ENCODE measurements at regions not wholly inside any gene's neighbourhood (a gene's known extent, or its start where the extent isn't known, plus 50 kb on each side); places are given as distances from the start of the nearest gene placed in this dataset.

DNA sequence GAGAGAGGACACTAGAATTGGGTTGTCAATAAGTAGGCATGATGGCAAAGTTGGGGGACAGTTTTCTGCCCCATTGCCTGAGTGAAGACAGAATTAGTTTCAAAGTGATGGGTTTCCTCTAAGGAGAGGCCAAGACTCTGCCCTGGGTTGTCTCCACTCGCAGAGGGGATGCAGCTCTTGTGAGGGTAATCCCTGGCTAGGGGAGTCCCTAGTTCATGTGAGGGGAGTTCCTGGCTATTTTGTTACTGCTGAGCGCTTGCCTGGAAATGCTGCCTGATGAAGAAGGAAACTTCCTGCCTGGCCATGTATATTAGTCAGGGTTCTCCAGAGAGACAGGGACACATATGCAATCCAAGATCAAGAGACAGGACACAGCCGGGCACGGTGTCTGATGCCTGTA is 501.5 kb downstream of the BCL11A start:
- Histone ChIP-seq H3K4me1 (ENCODE audit: control insufficient read depth in 2 of 2, insufficient read depth in 2 of 2, low read length in 1 of 2) (peaks cover 0 to 2% of the 10 kb centered on the region in 2 donors), H3K27me3 (ENCODE audit: control insufficient read depth in 1 of 2, insufficient read depth in 2 of 2, low read length in 2 of 2) (no peaks in the 10 kb centered on the region), H3K9me3 (ENCODE audit: control insufficient read depth in 2 of 2, insufficient read depth in 1 of 2, low read depth in 1 of 2, low read length in 1 of 2) (no peaks in the 10 kb centered on the region), H3K4me3 (ENCODE audit: low read depth in 1 of 2, low read length in 2 of 2) (no peak overlapping the region), H3K27ac (ENCODE audit: low read depth in 2 of 2, low read length in 1 of 2) (no peak overlapping the region), H3K36me3 (ENCODE audit: control insufficient read depth in 2 of 2, insufficient read depth in 2 of 2, low read length in 1 of 2) (no peaks in the 10 kb centered on the region)
- 95 to 96% methylated on average over 4 of the region's 4 CpGs for WGBS, 2 donors

DNA sequence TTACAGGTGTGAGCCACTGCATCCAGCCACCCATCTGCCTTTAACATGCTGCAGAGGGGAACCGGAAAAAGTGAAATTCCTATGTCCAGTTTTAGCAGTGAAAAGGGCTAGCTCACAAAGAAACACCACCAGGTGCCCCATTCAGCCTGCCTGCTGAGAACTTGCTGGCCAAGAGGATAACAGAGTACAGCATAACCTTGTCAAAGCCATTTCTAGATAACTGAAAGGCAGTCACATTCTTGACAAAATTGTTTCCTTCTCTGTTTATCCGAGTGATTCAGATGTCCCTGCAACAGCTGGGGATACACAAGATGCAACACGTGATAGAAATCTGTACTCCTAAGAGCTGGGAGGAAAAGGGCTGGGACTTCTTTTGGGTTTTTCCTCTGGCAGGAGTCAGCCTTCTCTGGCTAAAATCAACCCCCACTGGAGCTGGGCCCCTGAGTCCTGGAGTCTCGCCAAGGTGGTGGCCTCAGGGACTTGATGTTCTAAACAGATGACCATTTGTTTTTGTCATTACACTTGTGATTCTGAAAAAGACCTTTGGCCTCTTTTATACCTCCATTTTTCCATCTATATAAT is 505.4 kb downstream of the BCL11A start:
- no peaks in the 10 kb centered on the region for H3K36me3 ChIP-seq (ENCODE audit: control insufficient read depth in 2 of 2, insufficient read depth in 2 of 2, low read length in 1 of 2)
- H3K9me3 ChIP-seq (ENCODE audit: control insufficient read depth in 2 of 2, insufficient read depth in 1 of 2, low read depth in 1 of 2, low read length in 1 of 2) = no peaks in the 10 kb centered on the region
- H3K4me1 ChIP-seq (ENCODE audit: control insufficient read depth in 2 of 2, insufficient read depth in 2 of 2, low read length in 1 of 2) = peaks cover 0 to 2% of the 10 kb centered on the region in 2 donors
- no peak overlapping the region for H3K4me3 ChIP-seq (ENCODE audit: low read depth in 1 of 2, low read length in 2 of 2)
- WGBS, 2 donors = 60 to 70% methylated on average over 4 of the region's 4 CpGs
- no peaks in the 10 kb centered on the region for H3K27me3 ChIP-seq (ENCODE audit: control insufficient read depth in 1 of 2, insufficient read depth in 2 of 2, low read length in 2 of 2)
- no peak overlapping the region for H3K27ac ChIP-seq (ENCODE audit: low read depth in 2 of 2, low read length in 1 of 2)

DNA sequence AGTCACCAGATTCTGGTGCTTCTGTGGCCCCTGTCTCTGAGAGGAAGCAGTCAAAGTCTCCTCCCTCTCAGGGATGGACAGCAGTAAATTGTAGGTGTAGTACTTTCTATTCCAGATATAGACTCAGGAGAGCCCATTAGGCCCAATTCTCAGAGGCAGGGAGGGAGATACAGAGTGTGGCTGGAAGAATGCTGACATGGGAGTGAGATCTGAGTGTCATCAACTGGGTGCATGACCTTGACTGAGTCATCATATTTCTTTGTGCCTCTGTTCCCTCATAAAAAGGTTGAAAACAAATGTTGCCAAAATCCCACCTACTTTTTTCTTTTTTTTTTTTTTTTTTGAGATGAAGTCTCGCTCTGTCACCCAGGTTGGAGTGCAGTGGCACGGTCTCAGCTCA is 506.1 kb downstream of the BCL11A start:
- H3K36me3 ChIP-seq (ENCODE audit: control insufficient read depth in 2 of 2, insufficient read depth in 2 of 2, low read length in 1 of 2) = no peaks in the 10 kb centered on the region
- no peaks in the 10 kb centered on the region for H3K9me3 ChIP-seq (ENCODE audit: control insufficient read depth in 2 of 2, insufficient read depth in 1 of 2, low read depth in 1 of 2, low read length in 1 of 2)
- H3K27ac ChIP-seq (ENCODE audit: low read depth in 2 of 2, low read length in 1 of 2) = no peak overlapping the region
- H3K4me3 ChIP-seq (ENCODE audit: low read depth in 1 of 2, low read length in 2 of 2) = no peak overlapping the region
- peaks cover 0 to 2% of the 10 kb centered on the region in 2 donors for H3K4me1 ChIP-seq (ENCODE audit: control insufficient read depth in 2 of 2, insufficient read depth in 2 of 2, low read length in 1 of 2)
- WGBS, 2 donors = 89 to 100% methylated on average over 2 of the region's 2 CpGs
- no peaks in the 10 kb centered on the region for H3K27me3 ChIP-seq (ENCODE audit: control insufficient read depth in 1 of 2, insufficient read depth in 2 of 2, low read length in 2 of 2)

DNA sequence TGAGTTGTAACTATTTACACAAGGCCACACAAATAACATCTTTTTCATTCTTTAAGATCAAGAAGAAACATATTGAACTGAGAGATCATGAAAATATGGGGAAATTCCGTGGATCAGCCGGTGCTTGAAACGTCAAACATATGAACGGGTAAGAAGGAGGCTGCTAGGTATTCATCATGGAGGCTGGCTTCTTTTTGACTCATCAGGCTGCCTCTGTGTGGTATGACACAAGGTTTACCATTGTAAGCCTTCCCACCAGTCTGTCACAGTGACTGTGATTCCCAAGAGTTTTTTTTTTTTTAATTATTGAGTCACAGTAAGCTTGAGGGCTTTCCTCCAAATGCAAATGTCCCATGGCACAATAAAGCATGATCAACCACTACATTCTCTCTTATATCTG is 506.9 kb downstream of the BCL11A start:
- no peaks in the 10 kb centered on the region for H3K9me3 ChIP-seq (ENCODE audit: control insufficient read depth in 2 of 2, insufficient read depth in 1 of 2, low read depth in 1 of 2, low read length in 1 of 2)
- whole genome bisulfite sequencing, 2 donors = 66 to 68% methylated on average over 4 of the region's 4 CpGs
- H3K36me3 ChIP-seq (ENCODE audit: control insufficient read depth in 2 of 2, insufficient read depth in 2 of 2, low read length in 1 of 2) = no peaks in the 10 kb centered on the region
- no peaks in the 10 kb centered on the region for H3K27me3 ChIP-seq (ENCODE audit: control insufficient read depth in 1 of 2, insufficient read depth in 2 of 2, low read length in 2 of 2)
- H3K4me1 ChIP-seq (ENCODE audit: control insufficient read depth in 2 of 2, insufficient read depth in 2 of 2, low read length in 1 of 2) = peaks cover 0 to 2% of the 10 kb centered on the region in 2 donors
- H3K27ac ChIP-seq (ENCODE audit: low read depth in 2 of 2, low read length in 1 of 2) = no peak overlapping the region
- no peak overlapping the region for H3K4me3 ChIP-seq (ENCODE audit: low read depth in 1 of 2, low read length in 2 of 2)

DNA sequence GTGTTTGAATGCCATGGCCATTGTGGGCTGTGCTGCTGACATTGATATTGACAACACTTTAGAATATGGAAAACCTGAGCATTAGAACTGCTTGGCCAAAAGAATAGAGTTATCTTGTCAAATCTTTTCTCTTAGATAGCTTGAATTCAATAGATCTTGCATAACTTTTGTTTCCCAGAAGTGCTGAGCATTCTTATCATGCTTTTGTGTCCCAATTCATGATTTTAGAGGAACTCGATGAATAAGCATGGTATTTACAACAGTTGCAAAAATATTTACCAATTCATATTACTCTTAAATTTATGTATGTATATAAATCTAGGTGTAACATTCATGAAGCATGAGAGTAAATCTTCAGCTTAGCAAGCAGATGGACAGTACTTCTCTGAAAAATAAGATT is 508.0 kb downstream of the BCL11A start:
- H3K36me3 ChIP-seq (ENCODE audit: control insufficient read depth in 2 of 2, insufficient read depth in 2 of 2, low read length in 1 of 2) = no peaks in the 10 kb centered on the region
- H3K9me3 ChIP-seq (ENCODE audit: control insufficient read depth in 2 of 2, insufficient read depth in 1 of 2, low read depth in 1 of 2, low read length in 1 of 2) = no peaks in the 10 kb centered on the region
- peaks cover 0 to 2% of the 10 kb centered on the region in 2 donors for H3K4me1 ChIP-seq (ENCODE audit: control insufficient read depth in 2 of 2, insufficient read depth in 2 of 2, low read length in 1 of 2)
- H3K4me3 ChIP-seq (ENCODE audit: low read depth in 1 of 2, low read length in 2 of 2) = no peak overlapping the region
- H3K27me3 ChIP-seq (ENCODE audit: control insufficient read depth in 1 of 2, insufficient read depth in 2 of 2, low read length in 2 of 2) = no peaks in the 10 kb centered on the region
- WGBS, 2 donors = 81 to 87% methylated on average over 1 of the region's 1 CpG
- H3K27ac ChIP-seq (ENCODE audit: low read depth in 2 of 2, low read length in 1 of 2) = no peak overlapping the region

DNA sequence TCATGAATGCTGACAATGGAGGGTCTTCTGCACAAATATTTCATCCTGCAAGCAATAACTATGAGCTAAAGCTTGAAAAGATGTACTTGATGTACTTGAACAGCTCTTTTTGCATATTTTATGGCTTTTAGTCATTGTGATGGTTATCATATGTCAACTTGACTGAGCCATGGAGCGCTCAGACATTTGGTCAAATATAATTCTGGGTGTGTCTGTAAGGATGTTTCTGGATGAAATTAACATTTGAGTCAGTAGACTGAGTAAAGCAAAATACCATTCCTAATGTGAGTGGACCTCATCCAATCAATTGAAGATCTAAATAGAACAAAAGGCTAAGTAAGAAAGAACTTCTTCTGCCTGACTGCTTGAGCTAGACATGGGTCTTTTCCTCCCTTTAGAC is 509.0 kb downstream of the BCL11A start:
- H3K36me3 ChIP-seq (ENCODE audit: control insufficient read depth in 2 of 2, insufficient read depth in 2 of 2, low read length in 1 of 2) = no peaks in the 10 kb centered on the region
- no peak overlapping the region for H3K4me3 ChIP-seq (ENCODE audit: low read depth in 1 of 2, low read length in 2 of 2)
- H3K27me3 ChIP-seq (ENCODE audit: control insufficient read depth in 1 of 2, insufficient read depth in 2 of 2, low read length in 2 of 2) = no peaks in the 10 kb centered on the region
- H3K27ac ChIP-seq (ENCODE audit: low read depth in 2 of 2, low read length in 1 of 2) = no peak overlapping the region
- WGBS, 2 donors = 81 to 89% methylated on average over 1 of the region's 1 CpG
- H3K9me3 ChIP-seq (ENCODE audit: control insufficient read depth in 2 of 2, insufficient read depth in 1 of 2, low read depth in 1 of 2, low read length in 1 of 2) = no peaks in the 10 kb centered on the region
- H3K4me1 ChIP-seq (ENCODE audit: control insufficient read depth in 2 of 2, insufficient read depth in 2 of 2, low read length in 1 of 2) = peaks cover 0 to 2% of the 10 kb centered on the region in 2 donors

DNA sequence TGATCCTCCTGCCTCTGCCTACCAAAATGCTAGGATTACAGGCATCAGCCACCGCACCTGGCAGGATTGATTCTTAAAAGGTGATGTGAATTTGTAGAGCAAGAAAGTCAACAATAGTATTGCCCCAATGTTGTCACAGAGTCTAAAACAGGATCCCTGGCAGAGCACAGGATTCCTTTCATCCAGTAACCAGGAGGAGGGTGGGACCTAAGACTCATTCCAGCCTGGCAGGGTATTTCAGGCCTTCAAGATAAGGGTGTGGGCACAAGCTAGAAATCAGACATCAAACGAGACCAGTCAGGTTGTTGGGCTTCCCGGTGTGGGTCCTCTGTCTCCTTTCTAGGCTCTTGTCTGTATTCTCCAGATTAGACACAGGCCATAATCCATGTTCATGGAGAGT is 511.4 kb downstream of the BCL11A start:
- no peak overlapping the region for H3K27ac ChIP-seq (ENCODE audit: low read depth in 2 of 2, low read length in 1 of 2)
- H3K27me3 ChIP-seq (ENCODE audit: control insufficient read depth in 1 of 2, insufficient read depth in 2 of 2, low read length in 2 of 2) = no peaks in the 10 kb centered on the region
- no peak overlapping the region for H3K4me3 ChIP-seq (ENCODE audit: low read depth in 1 of 2, low read length in 2 of 2)
- H3K9me3 ChIP-seq (ENCODE audit: control insufficient read depth in 2 of 2, insufficient read depth in 1 of 2, low read depth in 1 of 2, low read length in 1 of 2) = no peaks in the 10 kb centered on the region
- no peaks in the 10 kb centered on the region for H3K36me3 ChIP-seq (ENCODE audit: control insufficient read depth in 2 of 2, insufficient read depth in 2 of 2, low read length in 1 of 2)
- 55 to 69% methylated on average over 3 of the region's 3 CpGs for whole genome bisulfite sequencing, 2 donors
- no peaks in the 10 kb centered on the region for H3K4me1 ChIP-seq (ENCODE audit: control insufficient read depth in 2 of 2, insufficient read depth in 2 of 2, low read length in 1 of 2)

DNA sequence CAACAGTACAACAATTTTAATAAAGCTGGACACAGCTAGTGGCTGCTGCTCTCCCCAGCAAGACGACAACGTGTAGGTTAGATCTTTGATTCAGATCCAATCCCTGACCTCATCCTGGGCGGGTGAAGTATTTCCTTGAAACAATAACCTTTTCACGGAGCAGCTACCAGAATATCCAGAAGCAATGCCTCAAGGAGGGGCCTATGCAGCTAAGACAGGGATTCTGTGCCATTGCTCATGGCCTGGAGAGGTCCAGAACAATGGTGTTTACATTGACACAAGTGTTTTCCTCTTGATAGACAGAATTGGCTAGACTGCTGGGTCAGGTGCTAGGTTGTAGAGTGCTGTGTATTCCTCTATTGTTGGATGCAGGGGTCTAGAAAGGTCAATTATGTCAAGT is 520.1 kb downstream of the BCL11A start:
- Histone ChIP-seq H3K27ac (ENCODE audit: low read depth in 2 of 2, low read length in 1 of 2) (no peak overlapping the region), H3K9me3 (ENCODE audit: control insufficient read depth in 2 of 2, insufficient read depth in 1 of 2, low read depth in 1 of 2, low read length in 1 of 2) (peaks cover 0 to 5% of the 10 kb centered on the region in 2 donors), H3K27me3 (ENCODE audit: control insufficient read depth in 1 of 2, insufficient read depth in 2 of 2, low read length in 2 of 2) (no peaks in the 10 kb centered on the region), H3K4me3 (ENCODE audit: low read depth in 1 of 2, low read length in 2 of 2) (no peak overlapping the region), H3K4me1 (ENCODE audit: control insufficient read depth in 2 of 2, insufficient read depth in 2 of 2, low read length in 1 of 2) (no peaks in the 10 kb centered on the region), H3K36me3 (ENCODE audit: control insufficient read depth in 2 of 2, insufficient read depth in 2 of 2, low read length in 1 of 2) (no peaks in the 10 kb centered on the region)
- 54 to 57% methylated on average over 4 of the region's 4 CpGs for WGBS, 2 donors

DNA sequence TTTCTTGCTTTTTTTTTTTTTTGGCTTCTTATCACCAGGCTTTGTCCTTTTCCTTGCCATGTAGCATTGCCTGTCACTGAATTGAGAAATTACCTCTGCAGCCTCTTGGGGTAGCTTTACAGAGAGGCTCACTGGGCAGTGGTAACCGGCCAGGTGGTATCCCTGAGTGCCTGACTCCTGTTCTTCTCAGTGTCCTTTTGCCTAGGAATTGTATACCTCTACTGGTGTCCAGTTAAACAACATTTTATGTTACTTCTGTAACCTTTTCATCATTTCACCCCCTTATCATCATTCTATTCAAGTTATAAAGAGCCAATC is 523.9 kb downstream of the BCL11A start:
- no peaks in the 10 kb centered on the region for H3K27me3 ChIP-seq (ENCODE audit: control insufficient read depth in 1 of 2, insufficient read depth in 2 of 2, low read length in 2 of 2)
- H3K9me3 ChIP-seq (ENCODE audit: control insufficient read depth in 2 of 2, insufficient read depth in 1 of 2, low read depth in 1 of 2, low read length in 1 of 2) = peaks cover 0 to 2% of the 10 kb centered on the region in 2 donors
- no peaks in the 10 kb centered on the region for H3K36me3 ChIP-seq (ENCODE audit: control insufficient read depth in 2 of 2, insufficient read depth in 2 of 2, low read length in 1 of 2)
- WGBS, 2 donors = 63 to 67% methylated on average over 1 of the region's 1 CpG
- H3K27ac ChIP-seq (ENCODE audit: low read depth in 2 of 2, low read length in 1 of 2) = no peak overlapping the region
- H3K4me1 ChIP-seq (ENCODE audit: control insufficient read depth in 2 of 2, insufficient read depth in 2 of 2, low read length in 1 of 2) = no peaks in the 10 kb centered on the region
- H3K4me3 ChIP-seq (ENCODE audit: low read depth in 1 of 2, low read length in 2 of 2) = no peak overlapping the region

DNA sequence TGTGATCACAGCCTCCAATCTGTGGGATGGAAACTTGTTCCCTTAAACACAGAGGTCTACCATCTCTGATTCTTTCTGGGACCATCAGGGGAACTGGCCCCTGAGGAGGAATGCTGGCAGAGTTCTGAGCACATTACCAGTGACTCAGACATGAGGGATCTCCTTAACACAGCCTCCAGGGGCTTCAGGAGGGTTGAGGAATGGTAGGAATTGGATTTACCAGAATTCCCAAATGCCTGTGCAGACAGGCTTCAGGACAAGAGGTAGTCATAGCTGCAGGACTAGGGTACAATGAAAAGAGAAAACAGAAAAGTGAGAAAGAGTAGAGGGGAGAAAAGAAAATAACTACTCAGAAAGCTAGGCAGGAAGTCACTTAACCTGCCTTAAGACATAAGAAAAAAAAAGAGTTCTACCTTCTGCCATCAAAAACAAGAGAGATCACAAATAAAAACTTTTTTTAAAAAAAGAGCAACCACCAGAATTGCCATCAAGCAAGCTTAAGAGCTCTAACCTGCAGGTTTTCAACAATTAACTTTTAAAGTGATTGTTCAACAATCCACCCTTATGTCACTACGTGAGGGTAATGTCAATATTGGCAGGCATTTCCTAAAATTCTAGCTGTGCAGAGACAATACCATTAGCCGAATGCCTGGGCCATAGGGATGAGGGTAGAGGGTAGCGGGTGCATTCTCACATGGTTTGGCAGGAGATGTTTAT is 524.4 kb downstream of the BCL11A start:
- no peak overlapping the region for H3K4me3 ChIP-seq (ENCODE audit: low read depth in 1 of 2, low read length in 2 of 2)
- H3K27me3 ChIP-seq (ENCODE audit: control insufficient read depth in 1 of 2, insufficient read depth in 2 of 2, low read length in 2 of 2) = no peaks in the 10 kb centered on the region
- H3K36me3 ChIP-seq (ENCODE audit: control insufficient read depth in 2 of 2, insufficient read depth in 2 of 2, low read length in 1 of 2) = no peaks in the 10 kb centered on the region
- H3K4me1 ChIP-seq (ENCODE audit: control insufficient read depth in 2 of 2, insufficient read depth in 2 of 2, low read length in 1 of 2) = no peaks in the 10 kb centered on the region
- H3K27ac ChIP-seq (ENCODE audit: low read depth in 2 of 2, low read length in 1 of 2) = no peak overlapping the region
- 31 to 46% methylated on average over 3 of the region's 3 CpGs for WGBS, 2 donors
- H3K9me3 ChIP-seq (ENCODE audit: control insufficient read depth in 2 of 2, insufficient read depth in 1 of 2, low read depth in 1 of 2, low read length in 1 of 2) = peaks cover 0 to 2% of the 10 kb centered on the region in 2 donors
